ENCODE measurements at regions not wholly inside any gene's neighbourhood (a gene's known extent, or its start where the extent isn't known, plus 50 kb on each side); places are given as distances from the start of the nearest gene placed in this dataset.

DNA sequence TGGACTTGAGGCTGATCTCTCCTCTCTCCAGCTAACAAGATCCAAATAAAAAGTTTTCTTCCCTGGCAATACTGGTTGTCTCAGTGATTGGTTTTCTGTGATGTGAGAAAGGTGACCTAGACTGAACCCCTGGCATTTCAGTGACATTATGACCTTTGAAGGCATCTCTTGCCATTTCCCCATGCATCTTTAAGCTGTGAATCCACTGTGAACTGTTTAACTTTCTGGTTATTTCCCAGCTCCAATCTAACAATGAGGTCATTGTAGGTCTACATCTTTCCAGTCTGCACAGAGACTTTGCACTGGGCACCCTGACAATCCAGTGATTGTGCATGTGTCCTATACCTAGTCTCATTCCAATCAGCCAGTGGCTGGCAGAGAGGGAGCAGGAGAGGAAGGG, 155.9 kb upstream of the NUDT4 start:
- no TSS peak for BruUV-seq (replicated peaks)
- POLR2A ChIA-PET = no interaction called here
- CTCF ChIA-PET = no interaction called here

DNA sequence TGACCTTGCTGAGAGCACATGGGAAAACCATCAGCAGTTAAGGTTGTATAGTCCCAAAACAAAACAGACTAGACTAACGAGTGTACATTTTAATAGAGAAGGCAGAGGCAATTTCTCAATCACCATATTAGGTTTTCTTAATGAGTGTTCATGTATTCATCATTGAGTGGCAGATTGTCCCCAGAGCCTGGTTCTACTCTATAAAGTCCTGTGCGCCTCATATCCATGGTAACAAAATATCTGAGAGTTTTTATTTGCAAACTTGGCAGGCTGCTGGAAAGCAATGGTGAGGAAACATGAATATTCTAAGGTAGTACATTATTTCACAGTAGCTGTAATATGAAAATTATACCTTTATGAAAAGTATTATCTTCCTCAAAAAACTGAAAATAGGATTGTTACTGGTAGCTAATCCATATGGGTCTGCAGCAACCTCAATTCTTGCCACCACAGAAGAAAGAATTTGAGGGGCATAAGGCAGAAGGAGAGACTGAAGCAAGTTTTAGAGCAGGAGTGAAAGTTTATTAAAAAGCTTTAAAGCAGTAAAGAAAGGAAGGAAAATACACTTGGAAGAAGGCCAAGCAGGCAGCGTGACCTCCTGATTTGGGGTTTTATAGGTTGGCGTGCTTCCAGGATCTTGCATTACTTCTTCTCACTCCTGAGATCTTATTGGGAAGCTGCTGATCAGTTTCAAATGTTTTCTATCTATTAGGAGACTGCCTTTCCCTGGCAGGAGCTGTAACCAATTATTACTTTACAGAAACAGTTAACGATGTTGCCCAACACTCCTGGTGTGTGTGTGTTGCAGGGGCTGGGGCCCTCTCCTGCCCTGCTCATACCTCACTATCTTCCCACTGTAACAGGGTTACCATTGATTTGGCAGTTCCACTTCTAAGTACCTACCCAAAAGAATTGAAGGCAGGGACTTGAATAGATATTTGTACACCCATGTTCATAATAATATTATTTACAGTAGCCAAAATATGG, 154.0 kb upstream of the NUDT4 start:
- BruUV-seq (replicated peaks) = no TSS peak
- no peaks in the 10 kb centered on the region for H3K27me3 Mint-ChIP-seq (ENCODE audit: insufficient read depth, unreplicated experiment)
- no peaks in the 10 kb centered on the region for H3K9me3 ChIP-seq
- H3K4me3 Mint-ChIP-seq (ENCODE audit: unreplicated experiment) = no peak overlapping the region
- H3K36me3 ChIP-seq (ENCODE audit: control insufficient read depth, insufficient read depth, low read length) = no peaks in the 10 kb centered on the region
- no peak overlapping the region for H3K4me3 ChIP-seq (ENCODE audit: low read depth, low read length)
- no peaks in the 10 kb centered on the region for H3K4me1 Mint-ChIP-seq (ENCODE audit: low read depth, unreplicated experiment)
- no peak for DNase-seq
- TF ChIP-seq, protein P1, sequence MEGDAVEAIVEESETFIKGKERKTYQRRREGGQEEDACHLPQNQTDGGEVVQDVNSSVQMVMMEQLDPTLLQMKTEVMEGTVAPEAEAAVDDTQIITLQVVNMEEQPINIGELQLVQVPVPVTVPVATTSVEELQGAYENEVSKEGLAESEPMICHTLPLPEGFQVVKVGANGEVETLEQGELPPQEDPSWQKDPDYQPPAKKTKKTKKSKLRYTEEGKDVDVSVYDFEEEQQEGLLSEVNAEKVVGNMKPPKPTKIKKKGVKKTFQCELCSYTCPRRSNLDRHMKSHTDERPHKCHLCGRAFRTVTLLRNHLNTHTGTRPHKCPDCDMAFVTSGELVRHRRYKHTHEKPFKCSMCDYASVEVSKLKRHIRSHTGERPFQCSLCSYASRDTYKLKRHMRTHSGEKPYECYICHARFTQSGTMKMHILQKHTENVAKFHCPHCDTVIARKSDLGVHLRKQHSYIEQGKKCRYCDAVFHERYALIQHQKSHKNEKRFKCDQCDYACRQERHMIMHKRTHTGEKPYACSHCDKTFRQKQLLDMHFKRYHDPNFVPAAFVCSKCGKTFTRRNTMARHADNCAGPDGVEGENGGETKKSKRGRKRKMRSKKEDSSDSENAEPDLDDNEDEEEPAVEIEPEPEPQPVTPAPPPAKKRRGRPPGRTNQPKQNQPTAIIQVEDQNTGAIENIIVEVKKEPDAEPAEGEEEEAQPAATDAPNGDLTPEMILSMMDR (IDR thresholded peaks at IDR 0.05; ENCODE audit: insufficient read depth in 1 of 2, low read depth in 1 of 2, low read length in 1 of 2, severe bottlenecking in 1 of 2, unreplicated experiment in 1 of 2) = no peak
- no peaks in the 10 kb centered on the region for H3K4me1 ChIP-seq
- H3K9me3 Mint-ChIP-seq (ENCODE audit: unreplicated experiment) = peaks cover 30% of the 10 kb centered on the region
- no peaks in the 10 kb centered on the region for H3K27me3 ChIP-seq (replicated peaks; ENCODE audit: control insufficient read depth, insufficient read depth, low read length)
- H3K27ac Mint-ChIP-seq (ENCODE audit: unreplicated experiment) = no peak overlapping the region
- CTCF ChIA-PET = no interaction called here
- POLR2A ChIA-PET = no interaction called here
- intact Hi-C loops (cut with micrococcal nuclease; ENCODE audit: unreplicated experiment) = no loop called here
- H3K36me3 Mint-ChIP-seq (ENCODE audit: insufficient read depth, unreplicated experiment) = no peaks in the 10 kb centered on the region

More for the DNA sequence above, 155.9 kb upstream of the NUDT4 start:
- Histone ChIP-seq H3K27me3 (replicated peaks; ENCODE audit: control insufficient read depth, insufficient read depth, low read length) (no peaks in the 10 kb centered on the region), H3K4me3 (ENCODE audit: low read depth, low read length) (no peak overlapping the region), H3K4me1 (no peaks in the 10 kb centered on the region), H3K9me3 (no peaks in the 10 kb centered on the region), H3K36me3 (ENCODE audit: control insufficient read depth, insufficient read depth, low read length) (no peaks in the 10 kb centered on the region)
- Mint-ChIP-seq H3K36me3 (ENCODE audit: insufficient read depth, unreplicated experiment) (no peaks in the 10 kb centered on the region), H3K9me3 (ENCODE audit: unreplicated experiment) (peaks cover 25% of the 10 kb centered on the region), H3K27me3 (ENCODE audit: insufficient read depth, unreplicated experiment) (no peaks in the 10 kb centered on the region), H3K4me3 (ENCODE audit: unreplicated experiment) (no peak overlapping the region), H3K27ac (ENCODE audit: unreplicated experiment) (no peak overlapping the region), H3K4me1 (ENCODE audit: low read depth, unreplicated experiment) (no peaks in the 10 kb centered on the region)
- TF ChIP-seq, protein P1 (IDR thresholded peaks at IDR 0.05; ENCODE audit: insufficient read depth in 1 of 2, low read depth in 1 of 2, low read length in 1 of 2, severe bottlenecking in 1 of 2, unreplicated experiment in 1 of 2) = no peak
- no peak for DNase-seq
- intact Hi-C loops (cut with micrococcal nuclease; ENCODE audit: unreplicated experiment) = no loop called here

DNA sequence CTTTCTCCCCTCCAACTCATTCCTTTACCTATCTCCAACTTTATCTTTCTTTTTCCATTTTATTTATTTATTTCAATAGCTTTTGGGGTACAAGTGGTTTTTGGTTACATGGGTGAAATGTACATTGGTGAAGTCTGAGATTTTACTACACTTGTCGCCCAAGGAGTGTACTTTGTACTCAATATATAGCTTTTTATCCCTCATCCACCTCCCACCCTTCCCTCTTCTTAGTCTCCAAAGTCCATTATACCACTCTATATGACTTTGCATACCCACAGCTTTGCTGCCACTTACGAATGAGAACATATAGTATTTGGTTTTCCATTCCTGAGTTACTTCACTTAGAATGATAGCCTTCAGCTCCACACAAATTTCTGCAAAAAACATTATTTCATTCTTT, 152.6 kb upstream of the NUDT4 start:
- intact Hi-C loops (cut with micrococcal nuclease; ENCODE audit: unreplicated experiment) = no loop called here
- no peaks in the 10 kb centered on the region for H3K4me1 ChIP-seq
- no peaks in the 10 kb centered on the region for H3K27me3 ChIP-seq (replicated peaks; ENCODE audit: control insufficient read depth, insufficient read depth, low read length)
- no TSS peak for BruUV-seq (replicated peaks)
- TF ChIP-seq, protein P1 (IDR thresholded peaks at IDR 0.05; ENCODE audit: insufficient read depth in 1 of 2, low read depth in 1 of 2, low read length in 1 of 2, severe bottlenecking in 1 of 2, unreplicated experiment in 1 of 2) = no peak
- Mint-ChIP-seq H3K36me3 (ENCODE audit: insufficient read depth, unreplicated experiment) (no peaks in the 10 kb centered on the region), H3K4me3 (ENCODE audit: unreplicated experiment) (no peak overlapping the region), H3K27ac (ENCODE audit: unreplicated experiment) (no peak overlapping the region), H3K4me1 (ENCODE audit: low read depth, unreplicated experiment) (no peaks in the 10 kb centered on the region), H3K27me3 (ENCODE audit: insufficient read depth, unreplicated experiment) (no peaks in the 10 kb centered on the region), H3K9me3 (ENCODE audit: unreplicated experiment) (peaks cover 29% of the 10 kb centered on the region)
- ChIA-PET CTCF (no interaction called here), POLR2A (no interaction called here)
- H3K4me3 ChIP-seq (ENCODE audit: low read depth, low read length) = no peak overlapping the region
- H3K36me3 ChIP-seq (ENCODE audit: control insufficient read depth, insufficient read depth, low read length) = no peaks in the 10 kb centered on the region
- no peaks in the 10 kb centered on the region for H3K9me3 ChIP-seq
- no peak for DNase-seq

All from Caco-2 (cell line).